GM18502 (cell line): ENCODE measurements at regions not wholly inside any gene's neighbourhood (a gene's known extent, or its start where the extent isn't known, plus 50 kb on each side); places are given as distances from the start of the nearest gene placed in this dataset.

Experiments
- ATAC-seq: cut with Tn5 transposase; IDR thresholded peaks from one replicate; pipeline ENCODE4 v1.9.1; 2021; ENCODE audit warnings: mild to moderate bottlenecking; ENCODE audit not compliant: unreplicated experiment, poor library complexity

DNA sequence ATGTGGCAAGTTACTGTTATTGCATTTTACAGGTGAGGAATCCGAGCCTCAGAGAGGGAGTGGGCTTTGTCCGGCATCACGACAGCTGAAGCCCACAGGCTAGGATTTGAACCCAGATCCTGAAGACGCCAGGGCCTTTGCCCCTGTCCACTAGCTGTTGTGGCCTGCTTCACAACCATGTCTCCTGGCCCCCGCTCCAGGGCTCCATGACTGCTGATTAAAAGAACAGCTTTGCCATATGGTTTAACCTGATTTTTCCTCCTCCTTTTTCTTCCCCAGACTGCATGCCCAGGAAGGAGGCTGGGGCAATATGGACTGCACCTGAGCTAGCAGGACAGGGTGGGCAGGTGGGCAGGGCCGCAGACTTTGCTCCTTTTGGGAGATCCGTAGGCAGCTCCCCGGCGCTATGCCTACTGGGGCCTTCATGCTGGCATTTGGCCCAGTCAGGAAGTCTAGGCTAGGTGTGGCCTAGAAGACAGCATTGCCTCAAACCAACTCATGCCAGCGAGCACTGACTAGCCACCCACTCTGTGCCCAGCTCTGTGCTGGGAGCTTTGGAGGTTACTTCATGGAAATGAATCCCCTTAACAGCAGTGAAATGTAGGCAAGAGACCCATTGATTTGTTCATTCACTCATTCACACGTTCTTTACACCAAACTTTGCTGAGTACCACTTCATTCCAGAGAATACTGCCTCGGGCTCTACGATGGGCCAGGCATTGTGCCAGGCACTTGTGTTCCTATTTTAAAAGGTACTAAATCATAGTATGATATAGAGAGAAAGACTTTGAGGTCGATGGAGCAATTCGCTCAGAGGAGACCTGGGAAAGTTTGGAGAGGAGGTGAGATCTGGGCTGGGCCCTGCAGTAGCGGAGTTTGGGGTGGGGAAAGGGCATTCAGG, 94.3 kb upstream of the CPEB4 start:
- ATAC-seq = no peak

DNA sequence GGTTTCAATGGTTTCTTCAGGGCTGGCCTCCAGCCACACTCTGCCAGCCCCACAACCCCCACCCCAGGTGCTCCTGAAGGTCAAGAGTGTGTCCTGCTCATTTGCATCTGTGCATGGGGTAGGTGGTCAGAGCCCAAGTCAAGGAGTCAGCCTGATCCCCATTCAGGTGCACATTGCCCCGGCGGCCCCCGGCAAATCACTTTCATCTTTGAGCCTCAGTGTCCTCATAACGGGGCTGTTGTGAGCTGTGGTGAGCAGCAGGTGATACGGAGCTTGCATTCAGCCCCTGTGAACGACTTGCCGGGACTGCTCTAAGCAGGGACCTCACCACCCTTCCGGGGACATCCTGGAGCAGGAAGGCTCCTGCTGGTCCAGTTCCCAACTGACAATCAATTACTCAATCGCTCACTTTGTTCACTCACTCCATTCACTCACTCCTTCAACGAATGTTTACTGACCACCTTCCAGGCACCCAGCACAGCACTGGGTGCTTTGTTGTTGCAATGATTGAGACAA, 93.2 kb upstream of the CPEB4 start:
- no peak for ATAC-seq

- ATAC-seq = no peak
Observed at GRCh38 chr5:173795601-173796000, 92.5 kb upstream of the CPEB4 start.

- ATAC-seq = no peak
Observed at GRCh38 chr5:173796721-173797495, 91.2 kb upstream of the CPEB4 start.

DNA sequence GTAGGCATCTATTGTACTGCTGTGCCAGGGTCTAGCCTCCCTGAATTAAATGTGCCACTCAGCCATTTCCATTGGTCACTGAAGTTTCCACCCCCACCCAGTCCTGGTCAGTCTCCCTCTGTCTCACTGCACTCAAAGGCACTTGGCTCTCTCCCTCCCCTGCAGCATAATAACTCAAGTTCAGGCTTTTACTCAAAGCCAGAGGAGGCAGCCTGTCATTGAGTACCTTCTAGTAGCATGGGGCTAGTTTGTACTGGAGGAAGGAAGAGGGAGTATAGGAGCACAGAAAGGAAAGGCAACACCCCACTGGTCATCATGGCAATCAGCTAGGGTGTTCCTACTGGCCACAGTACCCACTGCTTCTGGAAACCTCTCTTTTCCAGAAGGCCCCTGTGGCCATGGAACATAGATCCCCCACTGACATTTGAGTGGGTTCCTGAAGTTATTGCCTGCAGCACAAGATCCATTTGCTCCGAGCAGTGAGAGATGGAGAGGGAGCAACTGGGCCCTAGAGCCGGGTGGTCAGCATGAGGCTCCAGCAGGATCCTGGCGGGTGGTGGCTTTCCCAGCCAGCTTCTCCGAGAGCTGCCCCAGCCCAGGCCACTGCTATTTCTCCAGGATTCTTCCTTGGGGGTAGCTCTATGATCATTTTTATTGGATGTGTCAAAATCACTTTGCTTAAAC, 89.9 kb upstream of the CPEB4 start:
- ATAC-seq = no peak

GRCh38 chr5:173800340-173800739, 87.8 kb upstream of the CPEB4 start:
- no peak for ATAC-seq

GRCh38 chr5:173801006-173801405, 87.1 kb upstream of the CPEB4 start:
- ATAC-seq = no peak

GRCh38 chr5:173802670-173803165, 85.4 kb upstream of the CPEB4 start:
- no peak for ATAC-seq

DNA sequence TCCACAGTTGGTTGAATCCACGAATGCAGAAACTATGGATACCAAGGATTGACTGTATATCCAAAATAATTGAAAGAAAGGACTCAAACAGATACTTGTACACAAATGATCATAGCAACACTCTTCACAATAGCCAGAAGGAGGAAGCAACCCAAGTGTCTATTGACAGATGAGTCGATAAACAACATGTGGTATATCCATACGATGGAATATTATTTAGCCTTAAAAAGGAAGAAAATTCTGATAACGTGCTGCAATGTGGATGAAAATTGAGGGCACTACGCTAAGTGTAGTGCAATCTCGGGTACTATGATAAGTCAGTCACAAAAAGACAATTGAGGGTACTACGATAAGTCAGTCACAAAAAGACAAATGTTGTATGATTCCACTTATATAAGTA, 83.6 kb upstream of the CPEB4 start:
- ATAC-seq = no peak

DNA sequence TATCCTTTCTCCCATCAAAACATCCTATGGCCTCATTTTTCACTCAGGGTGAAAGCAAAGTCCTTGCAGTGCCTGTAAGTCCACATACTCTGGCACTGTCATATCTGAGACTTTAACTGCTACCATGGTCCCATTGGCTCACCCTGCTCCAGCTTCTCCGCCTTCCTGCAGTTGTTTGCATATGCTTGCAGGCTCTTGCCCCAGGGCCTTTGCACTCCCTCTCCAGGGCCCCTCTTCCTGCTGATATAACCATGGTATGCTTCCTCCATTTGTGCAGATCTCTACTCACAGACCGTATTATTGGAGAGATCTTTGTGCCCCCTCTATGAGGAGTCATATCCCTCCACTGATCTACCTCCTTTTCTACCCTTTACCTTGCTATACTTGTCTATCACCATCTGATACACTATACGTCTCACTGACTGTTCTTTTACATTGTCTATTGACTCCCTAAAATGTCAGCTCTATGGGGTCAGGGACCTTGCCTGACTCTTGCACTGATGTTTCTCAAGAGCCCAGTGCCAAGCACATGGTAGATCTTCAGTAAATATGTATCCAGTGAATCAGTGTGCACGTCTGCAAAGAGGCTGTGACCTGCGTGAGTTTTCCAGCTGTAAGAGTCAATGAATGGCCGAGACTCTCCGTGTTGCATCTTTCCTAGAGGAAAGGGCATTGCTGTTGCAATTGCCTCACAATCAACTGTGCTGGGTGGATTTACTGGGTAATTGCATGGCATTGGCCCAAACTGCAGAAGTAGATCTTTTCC, 81.7 kb upstream of the CPEB4 start:
- no peak for ATAC-seq

- ATAC-seq = no peak
Observed at GRCh38 chr5:173807181-173807655, 80.9 kb upstream of the CPEB4 start.

GRCh38 chr5:173808079-173808808, 79.9 kb upstream of the CPEB4 start:
- ATAC-seq = no peak

- ATAC-seq = no peak
Observed at GRCh38 chr5:173809014-173809413, 79.1 kb upstream of the CPEB4 start.

DNA sequence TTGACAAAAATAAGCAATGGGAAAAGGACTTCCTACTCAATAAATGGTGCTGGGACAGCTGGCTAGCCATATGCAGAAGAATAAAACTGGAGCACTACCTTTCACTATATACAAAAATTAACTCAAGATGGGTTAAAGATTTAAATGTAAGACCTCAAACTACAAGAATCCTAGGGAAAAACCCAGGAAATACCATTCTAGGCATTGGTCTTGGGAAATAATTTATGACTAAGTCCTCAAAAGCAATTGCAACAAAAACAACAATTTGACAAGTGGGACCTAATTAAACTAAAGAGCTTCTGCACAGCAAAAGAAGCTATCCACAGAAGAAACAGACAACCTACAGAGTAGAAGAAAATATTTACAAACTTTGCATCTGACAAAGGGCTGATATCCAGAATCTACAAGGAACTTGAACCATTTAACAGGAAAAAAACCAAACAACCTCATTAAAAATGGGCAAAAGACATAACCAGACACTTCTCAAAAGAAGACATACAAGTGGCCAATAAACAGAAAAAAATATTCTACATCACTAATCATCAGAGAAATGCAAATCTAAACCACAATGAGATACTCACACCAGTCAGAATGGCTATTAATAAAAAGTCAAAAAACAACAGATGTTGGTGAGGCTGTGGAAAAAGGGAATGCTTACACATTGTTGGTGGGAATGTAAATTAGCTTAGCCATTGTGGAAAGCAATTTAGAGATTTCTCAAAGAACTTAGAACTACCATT, 75.2 kb upstream of the CPEB4 start:
- ATAC-seq = no peak

GRCh38 chr5:173814053-173814452, 74.1 kb upstream of the CPEB4 start:
- no peak for ATAC-seq

DNA sequence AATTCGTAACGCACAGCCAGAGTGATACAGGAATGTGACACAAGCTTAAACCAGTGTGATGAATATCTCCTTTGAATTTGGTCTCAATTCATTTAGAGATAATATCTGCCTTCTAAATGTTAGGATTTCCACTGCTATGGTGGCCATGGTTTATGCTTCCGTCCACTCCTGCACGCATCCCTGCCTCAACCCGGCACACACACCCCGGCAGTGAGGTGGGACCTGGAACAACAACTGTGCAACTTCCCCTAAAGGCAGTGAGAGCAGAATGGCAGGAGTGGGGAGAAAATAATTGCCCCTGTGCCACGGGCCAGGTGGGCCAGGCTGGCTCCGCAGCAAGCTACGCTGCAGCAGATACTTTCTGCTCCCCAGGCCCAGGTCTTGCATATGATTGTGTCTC, 72.6 kb upstream of the CPEB4 start:
- no peak for ATAC-seq

DNA sequence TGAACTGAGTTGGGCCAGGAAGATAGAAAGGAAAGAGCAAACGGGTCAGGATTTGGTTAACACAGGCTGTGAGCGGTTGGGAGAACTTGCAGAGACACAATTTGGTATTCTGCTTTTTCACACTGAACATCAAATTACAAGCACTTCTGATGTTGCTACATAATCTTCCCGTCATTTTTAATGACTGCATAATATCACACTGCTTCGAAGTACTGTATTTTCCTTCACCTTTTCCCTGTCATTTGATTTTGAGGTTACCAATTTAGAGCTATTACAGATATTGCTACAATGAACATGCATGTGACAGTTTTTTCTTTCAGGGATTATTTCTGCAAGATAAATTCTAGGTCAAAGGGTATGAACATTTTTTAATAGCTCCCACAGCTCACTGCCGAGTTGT, 71.4 kb upstream of the CPEB4 start:
- ATAC-seq = no peak

- no peak for ATAC-seq
Observed at GRCh38 chr5:173817561-173817960, 70.6 kb upstream of the CPEB4 start.
